ENCODE measurements at regions not wholly inside any gene's neighbourhood (a gene's known extent, or its start where the extent isn't known, plus 50 kb on each side); places are given as distances from the start of the nearest gene placed in this dataset.

- H3K4me1 ChIP-seq (ENCODE audit: control insufficient read depth in 2 of 2, insufficient read depth in 2 of 2, low read length in 2 of 2), result no peaks in the 10 kb centered on the region
Observed at GRCh38 chr3:35404571-35404970, 234.8 kb upstream of the ARPP21 start.

GRCh38 chr3:35408882-35409281 lies 230.4 kb upstream of the ARPP21 start:
- H3K36me3 ChIP-seq (replicated peaks in 1 of 2; ENCODE audit: control extremely low read depth in 1 of 2, control insufficient read depth in 1 of 2, extremely low read depth in 1 of 2, insufficient read depth in 2 of 2, low read length in 1 of 2), result no peaks in the 10 kb centered on the region
- Mint-ChIP-seq H3K4me3 (no peak overlapping the region), H3K9me3 (ENCODE audit: insufficient read depth) (no peaks in the 10 kb centered on the region), H3K27ac (no peak overlapping the region), H3K4me1 (no peaks in the 10 kb centered on the region), H3K27me3 (no peaks in the 10 kb centered on the region)
- no peaks in the 10 kb centered on the region for H3K4me1 ChIP-seq (ENCODE audit: control insufficient read depth in 2 of 2, insufficient read depth in 2 of 2, low read length in 2 of 2)
- no peak overlapping the region for H3K9ac ChIP-seq (ENCODE audit: low read length)
- no peak for ATAC-seq (ENCODE audit: low read depth)
- no peak overlapping the region for H3K4me3 ChIP-seq (ENCODE audit: control extremely low read depth in 1 of 5, extremely low read depth in 1 of 5, insufficient read depth in 1 of 5, low read depth in 2 of 5, low read length in 4 of 5)
- no peak overlapping the region for H3K27ac ChIP-seq (ENCODE audit: low read length in 2 of 2)
- no peak overlapping the region for H3K4me2 ChIP-seq (replicated peaks; ENCODE audit: low read depth, low read length, poor library complexity, severe bottlenecking)
- CTCF ChIA-PET, result no interaction called here
- no peaks in the 10 kb centered on the region for H3K27me3 ChIP-seq (replicated peaks in 1 of 4; ENCODE audit: control extremely low read depth in 1 of 4, control insufficient read depth in 3 of 4, insufficient read depth in 4 of 4, low read length in 3 of 4)
- no peaks in the 10 kb centered on the region for H4K20me1 ChIP-seq (ENCODE audit: control insufficient read depth, insufficient read depth, low read length, poor library complexity, severe bottlenecking)
- H2AFZ ChIP-seq (ENCODE audit: insufficient read depth, low read depth, low read length, poor library complexity, severe bottlenecking), result no peak overlapping the region
- no peak for TF ChIP-seq CTCF (IDR thresholded peaks at IDR 0.05)
- TF ChIP-seq EZH2 (IDR thresholded peaks at IDR 0.05; ENCODE audit: borderline replicate concordance, insufficient read depth, low read depth, low read length, poor library complexity, severe bottlenecking), result no peak
- no CpG with 5 or more reads among the region's 1 CpG for whole genome bisulfite sequencing (ENCODE audit: insufficient coverage)
- intact Hi-C loops (cut with micrococcal nuclease), result no loop called here
- no peaks in the 10 kb centered on the region for H3K9me3 ChIP-seq (ENCODE audit: control extremely low read depth in 1 of 3, control insufficient read depth in 2 of 3, insufficient read depth in 1 of 3, low read length in 2 of 3)
- H3K79me2 ChIP-seq (ENCODE audit: control insufficient read depth, insufficient read depth, low read length), result no peaks in the 10 kb centered on the region
- POLR2A ChIA-PET, result no interaction called here
- no peak for DNase-seq

More at GRCh38 chr3:35404571-35404970, 234.8 kb upstream of the ARPP21 start:
- TF ChIP-seq EZH2 (IDR thresholded peaks at IDR 0.05; ENCODE audit: borderline replicate concordance, insufficient read depth, low read depth, low read length, poor library complexity, severe bottlenecking), result no peak
- no peak for TF ChIP-seq CTCF (IDR thresholded peaks at IDR 0.05)
- Histone ChIP-seq H3K9me3 (ENCODE audit: control extremely low read depth in 1 of 3, control insufficient read depth in 2 of 3, insufficient read depth in 1 of 3, low read length in 2 of 3) (no peaks in the 10 kb centered on the region), H4K20me1 (ENCODE audit: control insufficient read depth, insufficient read depth, low read length, poor library complexity, severe bottlenecking) (no peaks in the 10 kb centered on the region), H3K79me2 (ENCODE audit: control insufficient read depth, insufficient read depth, low read length) (no peaks in the 10 kb centered on the region), H3K9ac (ENCODE audit: low read length) (no peak overlapping the region), H3K27ac (ENCODE audit: low read length in 2 of 2) (no peak overlapping the region), H3K4me3 (ENCODE audit: control extremely low read depth in 1 of 5, extremely low read depth in 1 of 5, insufficient read depth in 1 of 5, low read depth in 2 of 5, low read length in 4 of 5) (no peak overlapping the region), H3K4me2 (replicated peaks; ENCODE audit: low read depth, low read length, poor library complexity, severe bottlenecking) (no peak overlapping the region), H3K36me3 (replicated peaks in 1 of 2; ENCODE audit: control extremely low read depth in 1 of 2, control insufficient read depth in 1 of 2, extremely low read depth in 1 of 2, insufficient read depth in 2 of 2, low read length in 1 of 2) (no peaks in the 10 kb centered on the region), H2AFZ (ENCODE audit: insufficient read depth, low read depth, low read length, poor library complexity, severe bottlenecking) (no peak overlapping the region), H3K27me3 (replicated peaks in 1 of 4; ENCODE audit: control extremely low read depth in 1 of 4, control insufficient read depth in 3 of 4, insufficient read depth in 4 of 4, low read length in 3 of 4) (no peaks in the 10 kb centered on the region)
- no peak overlapping the region for H3K4me3 Mint-ChIP-seq
- ChIA-PET CTCF (no interaction called here), POLR2A (no interaction called here)
- no peaks in the 10 kb centered on the region for H3K4me1 Mint-ChIP-seq
- H3K9me3 Mint-ChIP-seq (ENCODE audit: insufficient read depth), result no peaks in the 10 kb centered on the region
- intact Hi-C loops (cut with micrococcal nuclease), result no loop called here
- no peaks in the 10 kb centered on the region for H3K27me3 Mint-ChIP-seq
- no peak for ATAC-seq (ENCODE audit: low read depth)
- WGBS (ENCODE audit: insufficient coverage), result 90% methylated on average over 3 of the region's 3 CpGs
- H3K27ac Mint-ChIP-seq, result no peak overlapping the region
- DNase-seq, result no peak
